ENCODE measurements at regions not wholly inside any gene's neighbourhood (a gene's known extent, or its start where the extent isn't known, plus 50 kb on each side); places are given as distances from the start of the nearest gene placed in this dataset.

DNA sequence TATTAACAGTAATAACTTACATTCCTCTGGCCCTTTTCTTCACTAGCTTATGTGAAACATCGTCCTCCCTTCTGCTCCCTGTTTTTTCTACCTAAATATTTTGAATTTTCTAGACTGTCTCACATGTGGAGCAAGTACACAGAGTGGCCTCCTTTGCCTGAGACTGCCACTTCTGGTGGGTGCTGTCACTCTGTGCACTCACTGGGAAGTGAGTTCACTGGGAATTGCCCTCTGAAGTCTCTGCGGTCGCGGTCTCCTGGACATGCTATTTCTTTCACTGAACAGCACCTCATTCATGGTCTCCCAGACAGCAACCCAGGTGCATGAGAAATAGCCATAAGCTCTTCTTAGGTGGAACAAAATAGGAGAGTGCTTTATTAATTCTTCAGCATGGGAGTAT, 1179.7 kb upstream of the ADGRL3 start:
- H3K27me3 ChIP-seq (replicated peaks in 1 of 4; ENCODE audit: control insufficient read depth in 3 of 4, extremely low read depth in 1 of 4, insufficient read depth in 3 of 4, low read length in 3 of 4), result no peaks in the 10 kb centered on the region
- CTCF ChIA-PET (ENCODE audit: partially characterized antibody), result no interaction called here
- H3K9ac ChIP-seq (replicated peaks in 1 of 4; ENCODE audit: extremely low read depth in 1 of 4, low read depth in 3 of 4, low read length in 3 of 4), result no peak overlapping the region
- H3K79me1 ChIP-seq (ENCODE audit: low read depth, low read length), result no peaks in the 10 kb centered on the region
- FAIRE-seq (no peak), DNase-seq (ENCODE audit: low read depth in 1 of 2, low spot score in 2 of 2) (no peak)
- TF ChIP-seq BCL11A (IDR thresholded peaks at IDR 0.05; ENCODE audit: low read depth in 2 of 2, low read length in 2 of 2), result no peak
- H3K56ac ChIP-seq (replicated peaks; ENCODE audit: insufficient read length, low read depth, low read length), result no peak overlapping the region
- no peaks in the 10 kb centered on the region for H3K23me2 ChIP-seq (ENCODE audit: low read depth, low read length)
- H3K79me2 ChIP-seq (ENCODE audit: control insufficient read depth in 1 of 2, insufficient read depth in 2 of 2, low read length in 2 of 2), result no peaks in the 10 kb centered on the region
- H2AFZ ChIP-seq (ENCODE audit: low read length), result no peak overlapping the region
- H2BK120ac ChIP-seq (replicated peaks; ENCODE audit: low read depth, low read length), result no peak overlapping the region
- H3K9me3 ChIP-seq (ENCODE audit: insufficient read depth in 2 of 2, low read depth in 1 of 2, low read length in 1 of 2), result no peaks in the 10 kb centered on the region
- no peak overlapping the region for H3K4me3 ChIP-seq (ENCODE audit: extremely low read depth in 1 of 4, insufficient read depth in 2 of 4, low read depth in 3 of 4, low read length in 4 of 4)
- H2BK12ac ChIP-seq (ENCODE audit: low read depth, low read length), result no peak overlapping the region
- no peak overlapping the region for H3K23ac ChIP-seq (ENCODE audit: insufficient read length)
- no peak overlapping the region for H3K14ac ChIP-seq (ENCODE audit: insufficient read length)
- no peak overlapping the region for H4K8ac ChIP-seq (ENCODE audit: extremely low read depth, insufficient read depth, low read length)
- no peak overlapping the region for H2BK15ac ChIP-seq (ENCODE audit: low read length)
- no peak overlapping the region for H3K27ac ChIP-seq (ENCODE audit: low read depth, low read length)
- H3K4me1 ChIP-seq (replicated peaks in 1 of 4; ENCODE audit: control insufficient read depth in 3 of 4, insufficient read depth in 4 of 4, low read length in 3 of 4), result no peaks in the 10 kb centered on the region
- no peak overlapping the region for H2BK5ac ChIP-seq (ENCODE audit: low read depth, low read length)
- no peak overlapping the region for H4K5ac ChIP-seq (ENCODE audit: insufficient read length, low read depth, low read length)
- no peaks in the 10 kb centered on the region for H4K20me1 ChIP-seq (replicated peaks in 1 of 2; ENCODE audit: control insufficient read depth in 1 of 2, insufficient read depth in 2 of 2, low read length in 2 of 2)
- H3K36me3 ChIP-seq (ENCODE audit: control insufficient read depth in 2 of 4, insufficient read depth in 4 of 4, low read length in 3 of 4), result no peaks in the 10 kb centered on the region
- H3K4me2 ChIP-seq (ENCODE audit: insufficient read depth in 1 of 2, low read depth in 2 of 2, low read length in 2 of 2), result no peak overlapping the region
- WGBS, 2 experiments (ENCODE audit: extremely low coverage in 1 of 2, insufficient coverage in 1 of 2, insufficient read length in 1 of 2, insufficient replicate concordance in 2 of 2, low coverage in 1 of 2, low lambda C conversion rate in 2 of 2, missing lambda C conversion rate in 1 of 2), result 85% methylated on average over 4 of the region's 4 CpGs; no CpG with 5 or more reads in 1 of the 2 experiments
- H2AK5ac ChIP-seq (ENCODE audit: low read depth, low read length), result no peak overlapping the region
- no peak overlapping the region for H4K91ac ChIP-seq (replicated peaks; ENCODE audit: insufficient read length, low read length)
- no peak overlapping the region for H3K4ac ChIP-seq (replicated peaks; ENCODE audit: insufficient read length, low read depth, low read length)
- no peak overlapping the region for H3K18ac ChIP-seq (ENCODE audit: extremely low read depth, low read length)
- POLR2A ChIA-PET (ENCODE audit: partially characterized antibody), result no interaction called here
- no peak overlapping the region for H2BK20ac ChIP-seq (ENCODE audit: low read length)
